HepG2 (cell line): ENCODE measurements at regions not wholly inside any gene's neighbourhood (a gene's known extent, or its start where the extent isn't known, plus 50 kb on each side); places are given as distances from the start of the nearest gene placed in this dataset.

Experiments used
- FIP1L1 ChIP-seq: fragments of 200-400 bp; formaldehyde crosslinking; IDR thresholded peaks from 2 replicates; pipeline ENCODE4 v1.6.1; 2018; ENCODE audit warnings: low read depth, mild to moderate bottlenecking, low read length, moderate library complexity, borderline replicate concordance; ENCODE audit not compliant: insufficient read depth
- MEIS1 ChIP-seq: sonication (generic); formaldehyde crosslinking; IDR thresholded peaks from 2 replicates; pipeline ENCODE4 v1.9.0; 2021; ENCODE audit warnings: mild to moderate bottlenecking, missing genetic modification reagents, moderate library complexity, borderline replicate concordance
- SCMH1 ChIP-seq: sonication (generic); formaldehyde crosslinking; IDR thresholded peaks from 2 replicates; pipeline ENCODE4 v1.9.0; 2021; ENCODE audit warnings: missing genetic modification reagents, mild to moderate bottlenecking, borderline replicate concordance
- SIX1 ChIP-seq: sonication (generic); formaldehyde crosslinking; IDR thresholded peaks from 2 replicates; pipeline ENCODE4 v1.4.0; 2020; ENCODE audit warnings: missing genetic modification reagents, borderline replicate concordance
- UBTF ChIP-seq: sonication (generic); formaldehyde crosslinking; IDR thresholded peaks from 2 replicates; pipeline ENCODE4 v1.4.0; 2020; ENCODE audit warnings: mild to moderate bottlenecking, missing genetic modification reagents
- ZFP36 ChIP-seq: fragments of 150-350 bp; IDR thresholded peaks from 2 replicates; pipeline ENCODE4 v1.6.1; 2018; ENCODE audit warnings: borderline replicate concordance, low read length, low read depth; ENCODE audit not compliant: partially characterized antibody
- ZMYM4 ChIP-seq: sonication (generic); formaldehyde crosslinking; IDR thresholded peaks from 2 replicates; pipeline ENCODE4 v1.8.1; 2023; ENCODE audit warnings: mild to moderate bottlenecking, missing genetic modification reagents
- ZNF205 ChIP-seq: IDR thresholded peaks from 2 replicates; pipeline ENCODE4 v1.6.1; 2018; ENCODE audit warnings: missing biosample characterization, missing genetic modification reagents
- ZNF329 ChIP-seq: sonication (generic); formaldehyde crosslinking; IDR thresholded peaks from 2 replicates; pipeline ENCODE4 v1.9.0; 2021; ENCODE audit warnings: low read depth, mild to moderate bottlenecking, missing genetic modification reagents
- ZNF337 ChIP-seq: sonication (generic); formaldehyde crosslinking; IDR thresholded peaks from 2 replicates; pipeline ENCODE4 v1.5.1; 2020; ENCODE audit warnings: missing genetic modification reagents, low read depth, mild to moderate bottlenecking, borderline replicate concordance
- ZSCAN20 ChIP-seq: sonication (generic); formaldehyde crosslinking; IDR thresholded peaks from 2 replicates; pipeline ENCODE4 v1.4.0; 2020; ENCODE audit warnings: missing genetic modification reagents, mild to moderate bottlenecking, borderline replicate concordance
- TF ChIP-seq, protein P1 (sequence below): sonication (generic); formaldehyde crosslinking; IDR thresholded peaks from 2 replicates; pipeline ENCODE4 v1.4.0; 2020; ENCODE audit warnings: missing genetic modification reagents
- TF ChIP-seq, protein P2 (sequence below): sonication (generic); formaldehyde crosslinking; IDR thresholded peaks from 2 replicates; pipeline ENCODE4 v1.4.0; 2020; ENCODE audit warnings: missing genetic modification reagents, borderline replicate concordance

DNA sequence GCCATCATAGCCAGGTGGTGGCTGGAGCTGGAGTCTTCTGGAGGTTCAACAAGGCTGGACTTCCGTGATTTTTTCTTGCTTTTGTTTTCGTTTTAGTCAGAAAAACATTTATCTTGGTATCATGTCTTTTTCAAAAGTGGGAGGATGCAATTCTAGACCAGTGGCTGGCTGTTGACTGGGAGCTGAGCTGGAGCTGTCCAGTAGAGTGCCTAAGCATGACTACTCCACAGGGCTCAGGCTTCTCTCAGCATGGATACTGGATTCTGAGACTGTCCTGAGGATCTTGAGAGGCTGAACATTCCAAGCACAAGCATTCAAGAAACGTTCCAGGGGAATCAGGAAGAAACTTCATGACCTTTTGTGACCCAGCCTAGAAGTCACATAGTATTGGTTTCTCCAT is 598.1 kb downstream of the MID1IP1 start (continued):
- TF ChIP-seq, protein P1, sequence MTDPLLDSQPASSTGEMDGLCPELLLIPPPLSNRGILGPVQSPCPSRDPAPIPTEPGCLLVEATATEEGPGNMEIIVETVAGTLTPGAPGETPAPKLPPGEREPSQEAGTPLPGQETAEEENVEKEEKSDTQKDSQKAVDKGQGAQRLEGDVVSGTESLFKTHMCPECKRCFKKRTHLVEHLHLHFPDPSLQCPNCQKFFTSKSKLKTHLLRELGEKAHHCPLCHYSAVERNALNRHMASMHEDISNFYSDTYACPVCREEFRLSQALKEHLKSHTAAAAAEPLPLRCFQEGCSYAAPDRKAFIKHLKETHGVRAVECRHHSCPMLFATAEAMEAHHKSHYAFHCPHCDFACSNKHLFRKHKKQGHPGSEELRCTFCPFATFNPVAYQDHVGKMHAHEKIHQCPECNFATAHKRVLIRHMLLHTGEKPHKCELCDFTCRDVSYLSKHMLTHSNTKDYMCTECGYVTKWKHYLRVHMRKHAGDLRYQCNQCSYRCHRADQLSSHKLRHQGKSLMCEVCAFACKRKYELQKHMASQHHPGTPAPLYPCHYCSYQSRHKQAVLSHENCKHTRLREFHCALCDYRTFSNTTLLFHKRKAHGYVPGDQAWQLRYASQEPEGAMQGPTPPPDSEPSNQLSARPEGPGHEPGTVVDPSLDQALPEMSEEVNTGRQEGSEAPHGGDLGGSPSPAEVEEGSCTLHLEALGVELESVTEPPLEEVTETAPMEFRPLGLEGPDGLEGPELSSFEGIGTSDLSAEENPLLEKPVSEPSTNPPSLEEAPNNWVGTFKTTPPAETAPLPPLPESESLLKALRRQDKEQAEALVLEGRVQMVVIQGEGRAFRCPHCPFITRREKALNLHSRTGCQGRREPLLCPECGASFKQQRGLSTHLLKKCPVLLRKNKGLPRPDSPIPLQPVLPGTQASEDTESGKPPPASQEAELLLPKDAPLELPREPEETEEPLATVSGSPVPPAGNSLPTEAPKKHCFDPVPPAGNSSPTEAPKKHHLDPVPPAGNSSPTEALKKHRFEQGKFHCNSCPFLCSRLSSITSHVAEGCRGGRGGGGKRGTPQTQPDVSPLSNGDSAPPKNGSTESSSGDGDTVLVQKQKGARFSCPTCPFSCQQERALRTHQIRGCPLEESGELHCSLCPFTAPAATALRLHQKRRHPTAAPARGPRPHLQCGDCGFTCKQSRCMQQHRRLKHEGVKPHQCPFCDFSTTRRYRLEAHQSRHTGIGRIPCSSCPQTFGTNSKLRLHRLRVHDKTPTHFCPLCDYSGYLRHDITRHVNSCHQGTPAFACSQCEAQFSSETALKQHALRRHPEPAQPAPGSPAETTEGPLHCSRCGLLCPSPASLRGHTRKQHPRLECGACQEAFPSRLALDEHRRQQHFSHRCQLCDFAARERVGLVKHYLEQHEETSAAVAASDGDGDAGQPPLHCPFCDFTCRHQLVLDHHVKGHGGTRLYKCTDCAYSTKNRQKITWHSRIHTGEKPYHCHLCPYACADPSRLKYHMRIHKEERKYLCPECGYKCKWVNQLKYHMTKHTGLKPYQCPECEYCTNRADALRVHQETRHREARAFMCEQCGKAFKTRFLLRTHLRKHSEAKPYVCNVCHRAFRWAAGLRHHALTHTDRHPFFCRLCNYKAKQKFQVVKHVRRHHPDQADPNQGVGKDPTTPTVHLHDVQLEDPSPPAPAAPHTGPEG (CRISPR knock-in tag): no peak
- TF ChIP-seq ZFP36 (no peak), ZNF205 (no peak), ZNF329 (CRISPR knock-in tag) (no peak), UBTF (CRISPR knock-in tag) (no peak), ZSCAN20 (CRISPR knock-in tag) (no peak), ZMYM4 (CRISPR knock-in tag) (no peak), SIX1 (no peak), FIP1L1 (no peak), MEIS1 (CRISPR knock-in tag) (no peak), SCMH1 (no peak), ZNF337 (no peak)
- TF ChIP-seq, protein P2, sequence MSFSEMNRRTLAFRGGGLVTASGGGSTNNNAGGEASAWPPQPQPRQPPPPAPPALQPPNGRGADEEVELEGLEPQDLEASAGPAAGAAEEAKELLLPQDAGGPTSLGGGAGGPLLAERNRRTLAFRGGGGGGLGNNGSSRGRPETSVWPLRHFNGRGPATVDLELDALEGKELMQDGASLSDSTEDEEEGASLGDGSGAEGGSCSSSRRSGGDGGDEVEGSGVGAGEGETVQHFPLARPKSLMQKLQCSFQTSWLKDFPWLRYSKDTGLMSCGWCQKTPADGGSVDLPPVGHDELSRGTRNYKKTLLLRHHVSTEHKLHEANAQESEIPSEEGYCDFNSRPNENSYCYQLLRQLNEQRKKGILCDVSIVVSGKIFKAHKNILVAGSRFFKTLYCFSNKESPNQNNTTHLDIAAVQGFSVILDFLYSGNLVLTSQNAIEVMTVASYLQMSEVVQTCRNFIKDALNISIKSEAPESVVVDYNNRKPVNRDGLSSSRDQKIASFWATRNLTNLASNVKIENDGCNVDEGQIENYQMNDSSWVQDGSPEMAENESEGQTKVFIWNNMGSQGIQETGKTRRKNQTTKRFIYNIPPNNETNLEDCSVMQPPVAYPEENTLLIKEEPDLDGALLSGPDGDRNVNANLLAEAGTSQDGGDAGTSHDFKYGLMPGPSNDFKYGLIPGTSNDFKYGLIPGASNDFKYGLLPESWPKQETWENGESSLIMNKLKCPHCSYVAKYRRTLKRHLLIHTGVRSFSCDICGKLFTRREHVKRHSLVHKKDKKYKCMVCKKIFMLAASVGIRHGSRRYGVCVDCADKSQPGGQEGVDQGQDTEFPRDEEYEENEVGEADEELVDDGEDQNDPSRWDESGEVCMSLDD (CRISPR knock-in tag): no peak
